ENCODE measurements at regions not wholly inside any gene's neighbourhood (a gene's known extent, or its start where the extent isn't known, plus 50 kb on each side); places are given as distances from the start of the nearest gene placed in this dataset.
A peak's percentile ranks its signal among the peaks of the same experiment; 100 is the strongest.
"Not testable (repeated sequence)": the region's sequence is repeated elsewhere in the genome, so short reads cannot be mapped to it uniquely, and the experiment has no call there.

GRCh38 chr16:27600381-27600780 lies 50.4 kb downstream of the KATNIP start:
- Mint-ChIP-seq H3K27me3 (no peaks in the 10 kb centered on the region), H3K9me3 (no peaks in the 10 kb centered on the region), H3K27ac (ENCODE audit: low read depth) (no peak overlapping the region), H3K4me1 (no peaks in the 10 kb centered on the region), H3K36me3 (ENCODE audit: insufficient read depth) (no peaks in the 10 kb centered on the region), H3K4me3 (no peak overlapping the region)
- no peak for DNase-seq (ENCODE audit: low spot score in 2 of 2)
- no peak for ATAC-seq (replicated peaks; ENCODE audit: extremely low read depth, poor library complexity, severe bottlenecking)

GRCh38 chr16:27602103-27602502 lies 52.2 kb downstream of the KATNIP start:
- H3K27me3 Mint-ChIP-seq, result no peaks in the 10 kb centered on the region

GRCh38 chr16:27605500-27606106 lies 55.7 kb downstream of the KATNIP start:
- H3K36me3 Mint-ChIP-seq (ENCODE audit: insufficient read depth); H3K27me3 Mint-ChIP-seq; ATAC-seq (replicated peaks; ENCODE audit: extremely low read depth, poor library complexity, severe bottlenecking); H3K27ac Mint-ChIP-seq (ENCODE audit: low read depth); H3K9me3 Mint-ChIP-seq; DNase-seq (ENCODE audit: low spot score in 2 of 2); H3K4me3 Mint-ChIP-seq; H3K4me1 Mint-ChIP-seq: not testable (repeated sequence)

More at GRCh38 chr16:27602103-27602502, 52.2 kb downstream of the KATNIP start:
- ATAC-seq (replicated peaks; ENCODE audit: extremely low read depth, poor library complexity, severe bottlenecking) (no peak), DNase-seq (ENCODE audit: low spot score in 2 of 2) (no peak)
- H3K27ac Mint-ChIP-seq (ENCODE audit: low read depth), result no peak overlapping the region
- no peaks in the 10 kb centered on the region for H3K36me3 Mint-ChIP-seq (ENCODE audit: insufficient read depth)
- H3K4me1 Mint-ChIP-seq, result no peaks in the 10 kb centered on the region
- H3K4me3 Mint-ChIP-seq, result no peak overlapping the region
- H3K9me3 Mint-ChIP-seq, result no peaks in the 10 kb centered on the region

- Mint-ChIP-seq H3K36me3 (ENCODE audit: insufficient read depth) (no peaks in the 10 kb centered on the region), H3K4me1 (no peaks in the 10 kb centered on the region), H3K9me3 (no peaks in the 10 kb centered on the region), H3K27me3 (no peaks in the 10 kb centered on the region), H3K4me3 (no peak overlapping the region), H3K27ac (ENCODE audit: low read depth) (no peak overlapping the region)
- ATAC-seq (replicated peaks; ENCODE audit: extremely low read depth, poor library complexity, severe bottlenecking), result no peak
- DNase-seq (ENCODE audit: low spot score in 2 of 2), result no peak
Observed at GRCh38 chr16:27611340-27611739, 61.4 kb downstream of the KATNIP start.

- Mint-ChIP-seq H3K4me1 (no peaks in the 10 kb centered on the region), H3K4me3 (no peak overlapping the region), H3K27me3 (no peaks in the 10 kb centered on the region)
Observed at GRCh38 chr16:27613238-27613791, 63.4 kb downstream of the KATNIP start.

GRCh38 chr16:27617665-27618064 lies 67.7 kb downstream of the KATNIP start:
- Mint-ChIP-seq H3K4me1 (no peaks in the 10 kb centered on the region), H3K27ac (ENCODE audit: low read depth) (no peak overlapping the region), H3K36me3 (ENCODE audit: insufficient read depth) (peaks cover 3% of the 10 kb centered on the region), H3K4me3 (no peak overlapping the region), H3K9me3 (no peaks in the 10 kb centered on the region), H3K27me3 (no peaks in the 10 kb centered on the region)
- no peak for DNase-seq (ENCODE audit: low spot score in 2 of 2)
- no peak for ATAC-seq (replicated peaks; ENCODE audit: extremely low read depth, poor library complexity, severe bottlenecking)

More at GRCh38 chr16:27613238-27613791, 63.4 kb downstream of the KATNIP start:
- ATAC-seq (replicated peaks; ENCODE audit: extremely low read depth, poor library complexity, severe bottlenecking) (no peak), DNase-seq (ENCODE audit: low spot score in 2 of 2) (no peak)
- Mint-ChIP-seq H3K27ac (ENCODE audit: low read depth) (no peak overlapping the region), H3K9me3 (no peaks in the 10 kb centered on the region), H3K36me3 (ENCODE audit: insufficient read depth) (no peaks in the 10 kb centered on the region)

GRCh38 chr16:27618165-27618564 lies 68.2 kb downstream of the KATNIP start:
- no peak for ATAC-seq (replicated peaks; ENCODE audit: extremely low read depth, poor library complexity, severe bottlenecking)
- no peak overlapping the region for H3K27ac Mint-ChIP-seq (ENCODE audit: low read depth)
- H3K36me3 Mint-ChIP-seq (ENCODE audit: insufficient read depth), result peaks cover 3% of the 10 kb centered on the region

GRCh38 chr16:27618606-27619327 lies 68.8 kb downstream of the KATNIP start:
- H3K36me3 Mint-ChIP-seq (ENCODE audit: insufficient read depth), result peaks cover 3% of the 10 kb centered on the region
- DNase-seq (ENCODE audit: low spot score in 2 of 2) (no peak), ATAC-seq (replicated peaks; ENCODE audit: extremely low read depth, poor library complexity, severe bottlenecking) (no peak)
- H3K4me3 Mint-ChIP-seq, result no peak overlapping the region
- no peaks in the 10 kb centered on the region for H3K4me1 Mint-ChIP-seq
- H3K27ac Mint-ChIP-seq (ENCODE audit: low read depth), result no peak overlapping the region
- H3K9me3 Mint-ChIP-seq, result no peaks in the 10 kb centered on the region
- no peaks in the 10 kb centered on the region for H3K27me3 Mint-ChIP-seq

More at GRCh38 chr16:27618165-27618564, 68.2 kb downstream of the KATNIP start:
- H3K4me3 Mint-ChIP-seq, result no peak overlapping the region
- H3K27me3 Mint-ChIP-seq, result no peaks in the 10 kb centered on the region
- H3K4me1 Mint-ChIP-seq, result no peaks in the 10 kb centered on the region
- no peak for DNase-seq (ENCODE audit: low spot score in 2 of 2)
- H3K9me3 Mint-ChIP-seq, result no peaks in the 10 kb centered on the region

GRCh38 chr16:27620541-27620940 lies 70.6 kb downstream of the KATNIP start:
- Mint-ChIP-seq H3K4me3 (no peak overlapping the region), H3K4me1 (no peaks in the 10 kb centered on the region), H3K36me3 (ENCODE audit: insufficient read depth) (peaks cover 3% of the 10 kb centered on the region)

GRCh38 chr16:27624154-27625049 lies 74.5 kb downstream of the KATNIP start:
- Mint-ChIP-seq H3K4me1 (no peaks in the 10 kb centered on the region), H3K27ac (ENCODE audit: low read depth) (no peak overlapping the region)
- no peak for ATAC-seq (replicated peaks; ENCODE audit: extremely low read depth, poor library complexity, severe bottlenecking)

More at GRCh38 chr16:27620541-27620940, 70.6 kb downstream of the KATNIP start:
- ATAC-seq (replicated peaks; ENCODE audit: extremely low read depth, poor library complexity, severe bottlenecking) (no peak), DNase-seq (ENCODE audit: low spot score in 2 of 2) (no peak)
- Mint-ChIP-seq H3K27me3 (no peaks in the 10 kb centered on the region), H3K9me3 (no peaks in the 10 kb centered on the region), H3K27ac (ENCODE audit: low read depth) (no peak overlapping the region)

GRCh38 chr16:27625050-27625697 lies 75.2 kb downstream of the KATNIP start:
- Mint-ChIP-seq H3K27ac (ENCODE audit: low read depth) (peak overlapping the region; percentile 82), H3K4me1 (no peaks in the 10 kb centered on the region), H3K9me3 (no peaks in the 10 kb centered on the region), H3K27me3 (no peaks in the 10 kb centered on the region), H3K36me3 (ENCODE audit: insufficient read depth) (no peaks in the 10 kb centered on the region), H3K4me3 (no peak overlapping the region)
- no peak for DNase-seq (ENCODE audit: low spot score in 2 of 2)
- no peak for ATAC-seq (replicated peaks; ENCODE audit: extremely low read depth, poor library complexity, severe bottlenecking)

More at GRCh38 chr16:27624154-27625049, 74.5 kb downstream of the KATNIP start:
- Mint-ChIP-seq H3K36me3 (ENCODE audit: insufficient read depth) (no peaks in the 10 kb centered on the region), H3K9me3 (no peaks in the 10 kb centered on the region), H3K4me3 (no peak overlapping the region), H3K27me3 (no peaks in the 10 kb centered on the region)
- no peak for DNase-seq (ENCODE audit: low spot score in 2 of 2)

- H3K36me3 Mint-ChIP-seq (ENCODE audit: insufficient read depth), result peaks cover 2% of the 10 kb centered on the region
- H3K4me3 Mint-ChIP-seq, result no peak overlapping the region
- H3K9me3 Mint-ChIP-seq, result no peaks in the 10 kb centered on the region
- ATAC-seq (replicated peaks; ENCODE audit: extremely low read depth, poor library complexity, severe bottlenecking) (no peak), DNase-seq (ENCODE audit: low spot score in 2 of 2) (no peak)
- no peaks in the 10 kb centered on the region for H3K4me1 Mint-ChIP-seq
- no peak overlapping the region for H3K27ac Mint-ChIP-seq (ENCODE audit: low read depth)
- H3K27me3 Mint-ChIP-seq, result no peaks in the 10 kb centered on the region
Observed at GRCh38 chr16:27627136-27627535, 77.2 kb downstream of the KATNIP start.

Measured in central memory CD8-positive, alpha-beta T cell (primary cell).